ENCODE measurements at regions not wholly inside any gene's neighbourhood (a gene's known extent, or its start where the extent isn't known, plus 50 kb on each side); places are given as distances from the start of the nearest gene placed in this dataset.

GRCh38 chr4:43238008-43238407 is 345.5 kb downstream of the GRXCR1 start:
- no TSS peak for BruUV-seq (replicated peaks)
- no peak overlapping the region for H3K4me3 ChIP-seq (ENCODE audit: low read depth, low read length, poor library complexity, severe bottlenecking)
- H3K4me2 ChIP-seq (ENCODE audit: low read length): no peak overlapping the region
- no peaks in the 10 kb centered on the region for H3K4me1 ChIP-seq (ENCODE audit: insufficient read depth, low read length, poor library complexity, severe bottlenecking)
- intact Hi-C loops (cut with micrococcal nuclease; ENCODE audit: unreplicated experiment): no loop called here
- no peaks in the 10 kb centered on the region for H3K36me3 ChIP-seq (ENCODE audit: insufficient read depth, low read length)
- DNase-seq (ENCODE audit: low spot score): no peak
- ChIA-PET POLR2A (interaction anchor here (1.0 kb wide), 1 partner anchor 591 kb away, joined by 5 read pairs; no protein-coding TSS in a partner anchor), CTCF (ENCODE audit: unreplicated experiment) (interaction anchor here (0.6 kb wide), 1 partner anchor 473 kb away, joined by 3 read pairs; no protein-coding TSS in a partner anchor)
- no peaks in the 10 kb centered on the region for H3K79me2 ChIP-seq (ENCODE audit: insufficient read depth, low read depth, low read length)
- H2AFZ ChIP-seq (ENCODE audit: low read length): no peak overlapping the region
- no peaks in the 10 kb centered on the region for H3K9me2 ChIP-seq (ENCODE audit: insufficient read depth, low read length)
- H3K9me3 ChIP-seq (ENCODE audit: low read length): no peaks in the 10 kb centered on the region
- TF ChIP-seq, protein P1, sequence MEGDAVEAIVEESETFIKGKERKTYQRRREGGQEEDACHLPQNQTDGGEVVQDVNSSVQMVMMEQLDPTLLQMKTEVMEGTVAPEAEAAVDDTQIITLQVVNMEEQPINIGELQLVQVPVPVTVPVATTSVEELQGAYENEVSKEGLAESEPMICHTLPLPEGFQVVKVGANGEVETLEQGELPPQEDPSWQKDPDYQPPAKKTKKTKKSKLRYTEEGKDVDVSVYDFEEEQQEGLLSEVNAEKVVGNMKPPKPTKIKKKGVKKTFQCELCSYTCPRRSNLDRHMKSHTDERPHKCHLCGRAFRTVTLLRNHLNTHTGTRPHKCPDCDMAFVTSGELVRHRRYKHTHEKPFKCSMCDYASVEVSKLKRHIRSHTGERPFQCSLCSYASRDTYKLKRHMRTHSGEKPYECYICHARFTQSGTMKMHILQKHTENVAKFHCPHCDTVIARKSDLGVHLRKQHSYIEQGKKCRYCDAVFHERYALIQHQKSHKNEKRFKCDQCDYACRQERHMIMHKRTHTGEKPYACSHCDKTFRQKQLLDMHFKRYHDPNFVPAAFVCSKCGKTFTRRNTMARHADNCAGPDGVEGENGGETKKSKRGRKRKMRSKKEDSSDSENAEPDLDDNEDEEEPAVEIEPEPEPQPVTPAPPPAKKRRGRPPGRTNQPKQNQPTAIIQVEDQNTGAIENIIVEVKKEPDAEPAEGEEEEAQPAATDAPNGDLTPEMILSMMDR (conservative IDR thresholded peaks at IDR 0.05; ENCODE audit: low read length): no peak
- no peak for TF ChIP-seq EZH2phosphoT487 (IDR thresholded peaks at IDR 0.05; ENCODE audit: borderline replicate concordance, low read depth, low read length)
- no peaks in the 10 kb centered on the region for H4K20me1 ChIP-seq (ENCODE audit: insufficient read depth, low read length)
- H3K27ac ChIP-seq (ENCODE audit: low read depth, low read length, poor library complexity, severe bottlenecking): no peak overlapping the region

DNA sequence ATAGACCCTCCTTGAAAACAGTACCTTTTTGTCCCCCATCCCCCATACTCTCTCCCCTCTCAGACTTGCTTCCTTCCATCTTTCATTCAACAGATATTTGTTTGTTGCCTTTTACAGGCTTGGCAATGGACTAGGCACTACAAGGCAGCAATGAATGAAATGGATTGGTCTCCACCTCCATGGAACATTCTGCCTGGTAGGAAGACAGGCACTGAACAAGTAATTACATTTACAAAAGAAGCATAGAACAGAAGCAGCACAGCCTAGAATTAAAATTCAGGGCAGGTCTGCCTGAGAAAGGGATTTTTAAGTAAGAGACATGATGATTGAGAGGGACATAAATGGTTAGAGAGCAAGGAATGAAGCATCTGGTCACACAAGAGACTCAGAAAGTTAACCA is 346.1 kb downstream of the GRXCR1 start:
- H2AFZ ChIP-seq (ENCODE audit: low read length): no peak overlapping the region
- H3K4me3 ChIP-seq (ENCODE audit: low read depth, low read length, poor library complexity, severe bottlenecking): no peak overlapping the region
- no peaks in the 10 kb centered on the region for H3K79me2 ChIP-seq (ENCODE audit: insufficient read depth, low read depth, low read length)
- no peaks in the 10 kb centered on the region for H4K20me1 ChIP-seq (ENCODE audit: insufficient read depth, low read length)
- BruUV-seq (replicated peaks): no TSS peak
- no peaks in the 10 kb centered on the region for H3K4me1 ChIP-seq (ENCODE audit: insufficient read depth, low read length, poor library complexity, severe bottlenecking)
- no peak for DNase-seq (ENCODE audit: low spot score)
- intact Hi-C loops (cut with micrococcal nuclease; ENCODE audit: unreplicated experiment): no loop called here
- no peak overlapping the region for H3K27ac ChIP-seq (ENCODE audit: low read depth, low read length, poor library complexity, severe bottlenecking)
- H3K36me3 ChIP-seq (ENCODE audit: insufficient read depth, low read length): no peaks in the 10 kb centered on the region
- H3K9me2 ChIP-seq (ENCODE audit: insufficient read depth, low read length): no peaks in the 10 kb centered on the region
- ChIA-PET CTCF (ENCODE audit: unreplicated experiment) (interaction anchor here (0.6 kb wide), 1 partner anchor 472 kb away, joined by 3 read pairs; no protein-coding TSS in a partner anchor), POLR2A (no interaction called here)
- no peaks in the 10 kb centered on the region for H3K9me3 ChIP-seq (ENCODE audit: low read length)
- TF ChIP-seq EZH2phosphoT487 (IDR thresholded peaks at IDR 0.05; ENCODE audit: borderline replicate concordance, low read depth, low read length): no peak
- TF ChIP-seq, protein P1 (conservative IDR thresholded peaks at IDR 0.05; ENCODE audit: low read length): no peak
- no peak overlapping the region for H3K4me2 ChIP-seq (ENCODE audit: low read length)

DNA sequence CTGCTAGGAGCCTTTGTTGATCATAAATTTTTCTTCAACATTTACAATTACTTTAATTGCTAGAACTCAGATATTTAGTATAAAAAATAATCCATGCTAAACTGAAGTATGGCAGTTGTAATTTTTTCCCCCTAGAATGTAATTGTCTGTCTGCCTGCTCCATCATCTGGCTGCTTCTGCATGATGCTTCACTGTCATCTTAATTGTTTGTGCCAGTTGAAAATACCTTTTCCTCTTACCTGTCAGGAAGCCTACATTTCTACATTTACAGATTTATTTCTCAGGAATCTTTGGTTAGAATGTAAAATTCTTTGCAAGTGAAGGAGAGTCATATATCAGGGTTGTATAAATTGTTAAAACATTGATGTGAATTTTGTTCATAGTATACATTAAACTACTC is 348.6 kb downstream of the GRXCR1 start:
- no peaks in the 10 kb centered on the region for H3K36me3 ChIP-seq (ENCODE audit: insufficient read depth, low read length)
- no peaks in the 10 kb centered on the region for H3K9me3 ChIP-seq (ENCODE audit: low read length)
- H2AFZ ChIP-seq (ENCODE audit: low read length): no peak overlapping the region
- CTCF ChIA-PET (ENCODE audit: unreplicated experiment): no interaction called here
- BruUV-seq (replicated peaks): no TSS peak
- no peaks in the 10 kb centered on the region for H3K79me2 ChIP-seq (ENCODE audit: insufficient read depth, low read depth, low read length)
- DNase-seq (ENCODE audit: low spot score): no peak
- H3K4me3 ChIP-seq (ENCODE audit: low read depth, low read length, poor library complexity, severe bottlenecking): no peak overlapping the region
- H4K20me1 ChIP-seq (ENCODE audit: insufficient read depth, low read length): no peaks in the 10 kb centered on the region
- H3K27ac ChIP-seq (ENCODE audit: low read depth, low read length, poor library complexity, severe bottlenecking): no peak overlapping the region
- no peaks in the 10 kb centered on the region for H3K4me1 ChIP-seq (ENCODE audit: insufficient read depth, low read length, poor library complexity, severe bottlenecking)
- POLR2A ChIA-PET: no interaction called here
- H3K9me2 ChIP-seq (ENCODE audit: insufficient read depth, low read length): no peaks in the 10 kb centered on the region
- H3K4me2 ChIP-seq (ENCODE audit: low read length): no peak overlapping the region
- TF ChIP-seq, protein P1 (conservative IDR thresholded peaks at IDR 0.05; ENCODE audit: low read length): no peak
- no peak for TF ChIP-seq EZH2phosphoT487 (IDR thresholded peaks at IDR 0.05; ENCODE audit: borderline replicate concordance, low read depth, low read length)
- intact Hi-C loops (cut with micrococcal nuclease; ENCODE audit: unreplicated experiment): no loop called here
